Activated CD4-positive, alpha-beta T cell treated with anti-CD3 and anti-CD28 coated beads for 48 hours (primary cell): ENCODE measurements at regions not wholly inside any gene's neighbourhood (a gene's known extent, or its start where the extent isn't known, plus 50 kb on each side); places are given as distances from the start of the nearest gene placed in this dataset.
"Not testable (repeated sequence)": the region's sequence is repeated elsewhere in the genome, so short reads cannot be mapped to it uniquely, and the experiment has no call there.

ENCODE experiments used
- DNase-seq: peaks from one replicate; pipeline ENCODE4 v3.0.0-alpha.2; 2020

DNA sequence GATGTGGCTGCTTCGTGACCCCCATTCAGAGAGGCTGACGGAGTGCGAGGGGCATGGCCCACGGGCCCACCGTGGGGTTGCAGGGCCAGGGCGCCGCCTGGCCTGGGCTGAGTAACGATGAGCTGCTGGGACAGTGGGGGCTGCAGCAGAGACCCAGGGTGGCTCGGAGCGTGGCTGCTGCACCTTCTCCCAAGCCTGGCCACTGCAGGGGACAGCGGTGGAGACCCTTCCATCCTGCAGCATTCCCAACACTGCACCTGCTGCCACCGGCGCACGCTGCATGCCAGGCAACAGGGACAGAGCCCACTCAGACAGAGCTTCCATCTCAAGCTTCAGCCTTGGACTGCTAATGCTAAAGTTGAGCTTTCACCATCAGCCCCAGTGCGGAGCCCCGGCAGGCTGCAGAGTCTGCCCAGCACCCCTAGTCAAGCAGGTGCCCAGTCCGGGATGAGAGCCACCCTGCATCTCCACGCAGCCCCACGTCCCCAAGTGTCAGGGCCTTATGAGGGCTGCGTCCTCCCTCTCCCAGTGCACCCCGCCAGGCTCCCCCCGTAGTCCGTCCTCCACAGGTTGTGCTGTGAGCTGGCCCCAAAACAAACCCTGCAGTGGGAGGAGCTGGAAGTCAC lies 89.4 kb upstream of the AFDN start:
- no peak for DNase-seq

DNA sequence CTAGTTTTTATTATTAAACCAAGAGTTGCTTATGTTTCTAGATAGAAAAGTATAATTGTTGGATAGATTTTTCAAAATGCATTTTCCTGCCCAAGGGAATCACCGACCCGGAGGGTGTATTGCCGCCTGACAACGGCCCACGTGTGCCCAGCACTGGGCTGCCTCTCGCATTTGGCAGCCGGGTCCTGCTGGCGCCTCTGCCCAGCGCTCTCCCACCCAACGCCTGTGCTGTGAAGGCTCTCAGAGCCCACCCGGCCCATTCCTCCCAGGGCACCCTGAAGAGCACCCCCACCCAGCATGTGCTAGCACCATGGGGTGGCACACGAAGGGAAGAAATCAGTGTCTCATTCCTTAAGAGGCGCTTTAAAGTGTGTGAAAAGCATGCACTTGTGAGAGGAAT lies 88.3 kb upstream of the AFDN start:
- no peak for DNase-seq

DNA sequence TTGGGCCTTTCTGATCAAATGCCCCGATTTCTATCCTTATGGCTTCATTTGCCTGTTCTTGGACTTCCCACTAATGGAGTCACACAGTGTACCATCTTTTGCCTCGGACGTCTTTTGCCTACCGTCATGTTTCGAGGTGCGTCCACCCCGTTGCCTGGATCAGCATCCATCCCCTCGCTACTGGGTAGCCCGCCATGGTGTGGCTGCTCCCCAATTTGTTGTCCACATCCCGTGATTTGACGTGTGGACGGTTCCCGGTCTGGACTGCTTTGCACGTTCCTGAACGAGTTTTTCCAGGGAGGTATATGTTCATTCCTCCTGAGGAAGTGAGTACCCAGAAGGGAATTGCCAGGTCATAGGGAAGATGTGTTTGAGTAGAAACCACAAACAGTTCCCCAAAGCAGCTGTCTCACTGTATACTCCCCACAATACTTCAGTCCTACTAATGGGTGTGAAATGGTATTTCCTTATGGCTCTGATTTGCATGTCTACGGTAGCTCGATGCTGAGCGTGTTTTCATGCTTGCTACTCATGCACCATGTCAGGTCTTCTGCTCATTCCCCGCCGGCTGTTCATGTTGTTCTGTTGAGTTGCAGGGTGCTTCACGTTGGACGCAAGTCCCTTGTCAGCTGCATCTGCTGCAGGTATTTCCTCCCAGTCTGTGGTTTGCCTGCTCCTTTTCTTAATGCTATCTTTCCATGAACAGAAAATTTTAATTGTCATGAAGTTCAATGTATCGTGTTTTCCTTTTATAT lies 86.8 kb upstream of the AFDN start:
- DNase-seq, result no peak

DNA sequence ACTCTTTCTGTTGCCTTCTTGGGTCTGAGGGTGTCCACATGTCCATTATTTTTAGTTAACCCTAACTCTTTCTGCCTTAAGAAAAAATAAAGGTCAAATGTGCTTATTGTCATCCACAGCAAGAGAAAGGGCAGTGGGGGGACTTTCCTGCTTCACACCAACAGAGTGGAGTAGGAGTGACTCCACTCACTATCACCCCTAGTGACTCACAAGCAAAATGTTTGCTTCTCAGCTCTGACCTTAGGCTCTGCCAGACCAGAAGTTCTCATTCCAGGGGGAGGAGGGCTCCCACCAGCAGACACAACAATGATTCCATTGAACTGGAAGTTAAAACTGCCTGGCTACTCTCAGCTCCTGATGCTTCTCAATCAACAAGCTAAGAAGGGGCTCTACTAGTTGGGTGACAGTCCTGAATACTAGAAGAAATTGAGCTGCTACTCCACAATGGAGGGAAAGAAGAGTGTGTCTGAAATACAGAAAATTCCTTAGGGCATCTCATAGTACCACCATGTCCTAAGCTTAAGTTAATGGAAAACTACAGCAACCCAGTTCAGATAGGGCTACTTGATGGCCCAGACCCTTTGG lies 83.9 kb upstream of the AFDN start:
- no peak for DNase-seq

DNA sequence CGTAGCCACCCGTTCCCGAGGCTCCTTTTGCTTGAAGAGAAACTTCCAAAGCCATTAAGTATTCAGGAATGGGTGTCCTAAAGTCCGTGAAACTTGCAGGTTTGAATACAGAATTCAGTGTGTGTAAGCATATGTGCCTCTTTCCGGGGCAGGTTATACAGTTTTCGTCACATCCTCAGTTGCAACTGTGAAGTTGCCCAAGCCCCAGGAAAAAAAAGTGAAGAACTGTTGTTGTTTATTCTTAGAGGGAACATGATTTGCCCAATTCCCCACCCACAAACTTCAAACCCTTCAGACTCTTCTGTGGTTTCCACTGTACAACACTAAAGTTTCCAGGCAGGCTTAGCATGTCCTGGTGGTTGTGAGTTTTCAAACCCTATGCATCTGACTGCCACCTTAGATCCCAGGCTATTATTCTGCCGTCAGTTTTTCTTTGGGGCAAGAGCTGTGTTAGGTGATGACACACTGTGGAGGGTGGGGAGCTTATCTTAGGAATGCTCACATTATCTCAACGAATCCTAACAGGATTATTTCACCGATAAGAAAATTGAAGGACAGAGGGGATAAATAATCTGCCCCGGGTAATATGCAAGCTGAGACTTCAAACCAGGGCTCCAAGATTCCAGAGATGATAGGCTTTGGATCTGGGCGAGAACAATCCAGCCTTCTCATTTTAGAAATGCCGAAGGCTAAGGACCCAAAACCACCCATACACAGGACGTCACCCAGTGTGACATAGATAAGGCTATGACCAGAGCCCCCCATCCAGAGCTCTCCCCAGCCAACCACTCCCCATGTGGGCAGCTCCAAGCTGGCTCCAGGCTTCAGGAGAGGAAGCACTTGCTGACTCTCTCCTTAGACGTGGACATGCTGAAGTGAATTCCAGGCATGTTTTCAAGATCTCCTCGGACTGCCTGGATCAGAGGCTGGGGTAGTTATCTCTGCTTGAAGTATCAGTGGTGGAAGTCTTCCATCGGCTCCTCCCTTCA lies 81.7 kb upstream of the AFDN start:
- no peak for DNase-seq

DNA sequence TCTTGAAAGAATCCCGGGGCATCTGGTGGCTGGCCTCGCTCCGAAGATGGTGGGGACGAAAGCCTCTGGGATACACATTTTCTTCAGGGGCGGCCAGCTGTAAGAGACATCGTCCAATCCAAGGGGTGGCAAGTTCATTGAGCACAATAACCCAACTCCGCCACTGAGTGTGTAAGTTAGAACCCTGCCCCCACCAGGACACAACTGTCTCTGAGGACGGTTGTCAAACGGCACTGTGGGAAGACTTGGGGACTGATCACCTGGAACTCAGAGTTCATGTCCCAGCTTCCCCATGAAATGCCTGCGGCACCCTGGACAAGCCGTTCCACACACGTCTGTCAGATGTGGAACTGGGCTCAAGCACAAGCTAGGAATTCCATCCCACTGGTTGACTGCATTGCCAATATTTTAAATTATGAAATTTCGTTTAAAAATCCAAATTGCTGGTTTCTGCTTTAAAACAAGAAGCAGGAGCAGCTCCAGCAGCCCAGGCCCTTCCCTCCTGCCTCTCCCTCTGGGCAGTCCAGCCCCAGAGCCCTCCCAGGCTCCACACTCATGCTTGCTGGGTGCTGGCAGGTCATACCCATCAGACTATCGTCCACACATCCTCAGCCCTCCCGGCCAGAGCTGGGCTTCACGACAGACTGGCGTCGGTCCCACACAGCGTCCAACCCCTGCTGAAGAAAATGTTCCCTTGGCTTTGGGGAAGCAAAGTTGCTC lies 80.9 kb upstream of the AFDN start:
- no peak for DNase-seq

DNA sequence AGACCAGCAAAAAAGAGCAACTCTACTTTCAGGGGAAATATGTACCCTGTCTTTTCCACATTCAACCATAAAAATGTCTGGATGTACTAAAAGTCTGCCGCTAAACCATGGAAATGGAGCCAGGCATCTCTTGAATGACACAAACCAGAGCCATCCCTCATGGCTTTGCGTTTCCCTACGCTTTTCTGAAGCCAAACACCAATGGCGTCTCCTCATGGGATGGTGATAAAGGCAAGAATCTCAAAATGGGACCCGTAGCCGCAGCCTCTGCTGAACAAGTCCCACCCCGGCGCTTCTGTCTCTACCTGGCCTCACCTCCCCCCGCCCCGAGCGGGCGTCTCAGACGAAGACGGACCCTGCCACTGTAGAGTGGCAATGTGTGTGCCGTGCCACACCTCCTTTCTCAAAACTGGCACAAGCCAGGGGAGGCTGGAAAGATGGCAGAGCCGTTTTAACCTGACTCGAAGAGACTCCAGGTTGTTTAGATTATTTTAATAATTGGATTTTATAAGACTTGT lies 80.3 kb upstream of the AFDN start:
- no peak for DNase-seq

- DNase-seq, result no peak
Observed at GRCh38 chr6:167746975-167747374, 79.7 kb upstream of the AFDN start.

DNA sequence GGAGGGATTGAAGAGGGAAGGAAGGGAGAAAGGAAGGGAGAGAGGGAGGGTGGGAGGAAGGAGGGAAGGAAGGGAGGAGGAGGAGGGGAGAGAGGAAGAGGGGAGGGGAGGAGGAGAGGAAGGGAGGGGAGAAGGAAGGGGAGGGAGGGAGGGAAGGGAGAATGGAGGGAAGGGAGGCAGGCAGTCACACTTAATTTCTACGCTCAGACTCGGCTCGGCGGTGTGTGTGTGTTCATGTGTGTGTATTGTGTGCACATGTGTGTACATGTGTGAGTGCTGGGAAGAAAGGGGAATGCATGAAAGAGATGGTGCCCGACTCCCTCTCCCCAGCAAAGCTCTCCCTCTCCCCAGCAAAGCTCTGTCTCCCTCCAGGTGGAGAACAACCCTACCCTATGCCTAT lies 79.1 kb upstream of the AFDN start:
- no peak for DNase-seq

DNA sequence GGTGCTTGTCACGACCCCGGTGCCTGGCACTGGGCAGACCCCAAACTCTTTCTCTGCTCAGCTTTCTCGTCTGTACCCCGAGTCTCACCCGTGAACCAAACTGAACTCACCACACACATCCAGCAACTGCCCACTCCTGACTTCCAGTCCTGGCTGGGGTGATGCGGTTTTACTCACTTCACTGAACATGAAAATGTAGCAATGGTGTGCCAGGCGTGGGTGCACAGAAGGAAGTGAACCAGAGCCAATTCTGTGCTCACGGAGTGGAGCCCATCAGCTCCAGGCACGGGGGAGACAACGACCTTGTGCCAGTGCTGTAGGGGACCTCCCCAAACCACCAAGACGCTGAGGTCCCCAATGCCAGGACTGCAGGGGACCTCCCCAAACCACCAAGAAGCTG lies 78.7 kb upstream of the AFDN start:
- DNase-seq, result no peak

- no peak for DNase-seq
Observed at GRCh38 chr6:167748458-167749379, 78.0 kb upstream of the AFDN start.

DNA sequence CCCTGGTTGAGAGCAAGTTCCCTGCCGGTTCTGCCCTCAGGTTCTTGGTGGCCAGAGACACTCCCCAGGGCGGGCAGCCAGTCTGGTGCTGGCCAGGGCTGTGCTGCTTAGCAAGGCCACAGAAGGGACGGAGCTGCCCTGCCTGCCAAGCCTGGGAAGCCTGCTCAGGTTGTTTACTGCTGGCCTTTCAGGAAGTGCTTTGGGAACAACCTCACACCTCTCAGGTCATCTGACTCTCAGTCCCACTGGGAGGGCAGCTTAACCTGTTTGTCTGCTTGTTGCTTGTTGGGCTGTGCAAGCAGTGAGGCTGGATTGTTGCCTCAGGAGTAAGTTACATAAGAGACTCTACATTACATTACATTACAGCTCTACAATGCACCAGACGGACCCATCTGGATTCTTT lies 75.8 kb upstream of the AFDN start:
- no peak for DNase-seq

DNA sequence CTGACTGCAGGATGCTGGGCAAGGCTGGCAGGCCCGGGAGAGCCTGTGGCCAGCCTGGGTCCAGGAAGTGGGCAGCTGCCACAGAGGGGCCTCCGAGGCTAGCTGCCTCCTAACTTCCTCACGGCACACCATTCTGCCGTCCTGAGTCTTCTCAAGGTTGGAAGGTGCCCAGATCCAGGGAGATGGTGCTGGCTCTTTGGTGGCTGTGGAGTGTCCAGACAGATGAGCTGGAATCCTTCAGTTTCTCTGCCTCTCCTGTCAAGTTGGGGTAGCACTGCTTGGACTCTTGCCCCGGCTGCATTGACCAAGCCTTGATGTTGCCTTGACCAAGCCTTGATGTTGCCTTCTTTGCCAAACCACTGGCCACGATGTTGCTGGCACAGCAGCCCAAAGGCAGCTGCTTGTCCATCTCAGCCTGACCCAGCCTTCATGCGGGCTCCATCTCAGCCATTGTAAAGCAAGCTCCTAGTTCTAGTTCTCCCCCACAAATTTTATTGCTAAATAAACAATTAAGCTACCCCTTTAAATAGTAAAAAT lies 75.1 kb upstream of the AFDN start:
- no peak for DNase-seq

DNA sequence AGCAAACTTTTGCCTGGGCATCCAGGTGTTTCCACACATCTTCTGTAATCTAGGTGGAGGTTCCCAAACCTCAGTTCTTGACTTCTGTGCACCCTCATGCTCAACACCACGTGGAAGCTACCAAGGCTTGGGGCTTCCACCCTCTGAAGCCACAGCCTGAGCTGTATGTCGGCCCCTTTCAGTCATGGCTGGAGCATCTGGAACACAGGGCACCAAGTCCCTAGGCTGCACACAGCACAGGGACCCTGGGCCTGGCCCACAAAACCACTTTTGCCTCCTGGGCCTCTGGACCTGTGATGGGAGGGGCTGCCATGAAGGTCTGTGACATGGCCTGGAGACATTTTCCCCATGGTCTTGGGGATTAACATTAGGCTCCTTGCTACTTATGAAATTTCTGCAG lies 73.4 kb upstream of the AFDN start:
- DNase-seq, result not testable (repeated sequence)

GRCh38 chr6:167754691-167755090 lies 72.0 kb upstream of the AFDN start:
- no peak for DNase-seq

GRCh38 chr6:167755461-167755860 lies 71.2 kb upstream of the AFDN start:
- DNase-seq, result no peak

DNA sequence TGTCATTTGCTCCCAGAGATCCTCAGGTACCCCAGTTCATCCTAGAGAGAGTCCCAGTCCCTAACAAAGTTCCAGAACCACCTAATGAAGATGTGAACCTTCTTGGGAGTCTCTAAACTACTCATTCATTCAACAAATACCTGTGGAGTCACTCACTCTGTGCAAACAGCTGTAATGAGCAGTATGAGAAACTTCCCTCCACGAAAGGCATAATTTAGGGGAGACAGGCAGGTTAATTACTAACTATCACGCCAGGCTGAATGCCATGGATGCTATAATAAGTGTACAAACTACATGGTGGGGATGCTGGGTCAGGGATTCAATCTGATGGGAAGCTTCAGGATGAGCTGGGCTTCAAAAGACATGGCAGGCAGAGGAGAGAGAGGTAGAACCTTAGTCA lies 70.1 kb upstream of the AFDN start:
- no peak for DNase-seq

GRCh38 chr6:167757249-167757648 lies 69.5 kb upstream of the AFDN start:
- DNase-seq, result no peak

- DNase-seq, result no peak
Observed at GRCh38 chr6:167757821-167758220, 68.9 kb upstream of the AFDN start.

- no peak for DNase-seq
Observed at GRCh38 chr6:167758309-167759023, 68.2 kb upstream of the AFDN start.
